B cell (primary cell): ENCODE measurements at regions not wholly inside any gene's neighbourhood (a gene's known extent, or its start where the extent isn't known, plus 50 kb on each side); places are given as distances from the start of the nearest gene placed in this dataset.

ENCODE experiments used
- ATAC-seq: fragments of 200-7000 bp; cut with Tn5 transposase; one replicate; pipeline ENCODE4 v1.10.0; 2021; ENCODE audit warnings: low read depth, mild to moderate bottlenecking, moderate number of reproducible peaks, moderate library complexity
- CTCF ChIA-PET: fragments of 350-600 bp; sonication (Branson Sonifier 250); formaldehyde crosslinking; loops from one replicate; lab custom pipeline; 2021; ENCODE audit warnings: antibody characterized with exemption, inconsistent platforms; lab: Charles Lee
- POLR2A ChIA-PET: fragments of 350-600 bp; sonication (Branson Sonifier 250); formaldehyde crosslinking; loops from one replicate; lab custom pipeline; 2021; ENCODE audit warnings: antibody characterized with exemption; lab: Charles Lee
- DNase-seq: peaks from one replicate; pipeline ENCODE4 v3.0.0; 2013
- H2AFZ ChIP-seq: 2 replicates; pipeline ENCODE4 v1.6.1; 2012; ENCODE audit warnings: mild to moderate bottlenecking, low read depth, low read length; ENCODE audit not compliant: insufficient read depth, poor library complexity, severe bottlenecking
- H3K27ac ChIP-seq, 2 donors: 1 replicate in 1 of 2; 2 replicates in 1 of 2; pipeline ENCODE4 v1.5.1; 2012 to 2013; ENCODE audit warnings: low read length in 2 of 2, mild to moderate bottlenecking in 2 of 2, moderate library complexity in 1 of 2
- H3K27me3 ChIP-seq, 4 experiments: fragments of 200-600 bp in 1 of 4; sonication (generic) in 1 of 4; replicated peaks in 1 of 4; 1 replicate in 2 of 4; 2 replicates in 2 of 4; pipeline versions ENCODE4 v1.6.1 to v1.7.0; 2013 to 2016; ENCODE audit warnings: low read length in 3 of 4, mild to moderate bottlenecking in 2 of 4, mixed read lengths in 1 of 4, moderate library complexity in 1 of 4; ENCODE audit not compliant: insufficient read depth in 4 of 4, control insufficient read depth in 3 of 4; ENCODE audit errors: control extremely low read depth in 1 of 4
- H3K36me3 ChIP-seq, 2 experiments: replicated peaks in 1 of 2; 1 replicate in 1 of 2; 2 replicates in 1 of 2; pipeline versions ENCODE4 v1.6.1 to v1.7.1; 2013; ENCODE audit warnings: low read length in 1 of 2; ENCODE audit not compliant: insufficient read depth in 2 of 2, control insufficient read depth in 1 of 2; ENCODE audit errors: control extremely low read depth in 1 of 2, extremely low read depth in 1 of 2
- H3K4me1 ChIP-seq, 2 donors: fragments of 200-600 bp in 1 of 2; sonication (generic) in 1 of 2; 1 replicate in 1 of 2; 2 replicates in 1 of 2; pipeline versions ENCODE4 v1.5.1 to v1.6.1; 2013 to 2017; ENCODE audit warnings: low read length in 2 of 2; ENCODE audit not compliant: control insufficient read depth in 2 of 2, insufficient read depth in 2 of 2
- H3K4me2 ChIP-seq: replicated peaks from 2 replicates; pipeline ENCODE3; 2012; ENCODE audit warnings: mild to moderate bottlenecking, low read depth, low read length; ENCODE audit not compliant: poor library complexity, severe bottlenecking
- H3K4me3 ChIP-seq, 5 experiments: fragments of 200-600 bp in 1 of 5; sonication (generic) in 1 of 5; 1 replicate in 3 of 5; 2 replicates in 2 of 5; pipeline versions ENCODE4 v1.5.1 to v1.7.0; 2011 to 2016; ENCODE audit warnings: low read length in 4 of 5, mild to moderate bottlenecking in 4 of 5, low read depth in 2 of 5, control low read depth in 1 of 5, moderate library complexity in 1 of 5; ENCODE audit not compliant: insufficient read depth in 1 of 5; ENCODE audit errors: control extremely low read depth in 1 of 5, extremely low read depth in 1 of 5
- H3K79me2 ChIP-seq: fragments of 200-600 bp; sonication (generic); one replicate; pipeline ENCODE4 v1.6.0; 2016; ENCODE audit warnings: low read length; ENCODE audit not compliant: control insufficient read depth, insufficient read depth
- H3K9ac ChIP-seq: fragments of 200-600 bp; sonication (generic); 2 replicates; pipeline ENCODE4 v1.6.1; 2017; ENCODE audit warnings: mild to moderate bottlenecking, low read length, moderate library complexity
- H3K9me3 ChIP-seq, 3 donors: one replicate each; pipeline versions ENCODE4 v1.6.1 to v1.7.1; 2013; ENCODE audit warnings: low read length in 2 of 3; ENCODE audit not compliant: control insufficient read depth in 2 of 3, insufficient read depth in 1 of 3; ENCODE audit errors: control extremely low read depth in 1 of 3
- H4K20me1 ChIP-seq: 2 replicates; pipeline ENCODE4 v1.6.0; 2012; ENCODE audit warnings: mild to moderate bottlenecking, low read length; ENCODE audit not compliant: insufficient read depth, control insufficient read depth, poor library complexity, severe bottlenecking
- H3K27ac Mint-ChIP-seq: one replicate; pipeline ENCODE4 v1.8.0; 2021; ENCODE audit warnings: mixed read lengths
- H3K27me3 Mint-ChIP-seq: one replicate; pipeline ENCODE4 v1.8.0; 2021; ENCODE audit warnings: mixed read lengths
- H3K4me1 Mint-ChIP-seq: one replicate; pipeline ENCODE4 v1.8.0; 2021; ENCODE audit warnings: mixed read lengths
- H3K4me3 Mint-ChIP-seq: one replicate; pipeline ENCODE4 v1.8.0; 2021; ENCODE audit warnings: mixed read lengths
- H3K9me3 Mint-ChIP-seq: one replicate; pipeline ENCODE4 v1.8.0; 2022; ENCODE audit warnings: mixed read lengths; ENCODE audit not compliant: insufficient read depth
- EZH2 ChIP-seq: IDR thresholded peaks from 2 replicates; pipeline ENCODE4 v1.6.1; 2012; ENCODE audit warnings: borderline replicate concordance, low read depth, mild to moderate bottlenecking, moderate library complexity, low read length; ENCODE audit not compliant: insufficient read depth, poor library complexity, severe bottlenecking
- WGBS: methylation state at CpG from one replicate; pipeline ENCODE4 v1.1.5; 2013; ENCODE audit warnings: missing lambda C conversion rate; ENCODE audit not compliant: insufficient coverage; 5-methylcytosine and 5-hydroxymethylcytosine counted together
- intact Hi-C: fragments of 100-400 bp; cut with micrococcal nuclease; formaldehyde crosslinking; loops from one replicate; pipeline ENCODE4 v1.10.0; 2022
- TF ChIP-seq, protein P1 (sequence below): fragments of 200-600 bp; IDR thresholded peaks from one replicate; pipeline ENCODE4 v1.8.0; 2022; ENCODE audit warnings: antibody characterized with exemption, mild to moderate bottlenecking

DNA sequence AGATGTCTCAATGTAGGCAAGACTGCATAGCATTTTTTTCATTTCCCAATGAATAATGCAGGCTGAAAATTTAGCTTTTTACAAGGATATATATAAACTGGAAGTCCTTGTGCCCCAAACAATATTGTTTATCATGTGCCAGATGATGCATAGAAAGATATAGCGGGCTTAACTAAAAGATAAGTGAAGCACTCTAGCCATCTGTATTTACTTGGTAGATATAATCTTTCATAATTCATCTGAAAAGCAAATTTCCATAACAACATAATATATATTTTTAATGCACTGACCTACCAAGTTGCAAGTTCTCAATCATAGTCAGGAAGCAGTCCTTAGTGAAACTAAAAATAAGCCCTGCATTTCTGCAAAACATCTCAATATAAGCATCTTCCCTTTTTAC is 653.3 kb downstream of the NLGN4X start:
- H2AFZ ChIP-seq = no peak overlapping the region
- H3K27me3 Mint-ChIP-seq = no peaks in the 10 kb centered on the region
- no peak overlapping the region for H3K4me2 ChIP-seq
- no peak overlapping the region for H3K4me3 ChIP-seq
- H3K4me1 ChIP-seq = no peaks in the 10 kb centered on the region
- H4K20me1 ChIP-seq = no peaks in the 10 kb centered on the region
- H3K27me3 ChIP-seq = no peaks in the 10 kb centered on the region
- H3K27ac Mint-ChIP-seq = no peak overlapping the region
- H3K9me3 Mint-ChIP-seq = no peaks in the 10 kb centered on the region
- ATAC-seq (no peak), DNase-seq (no peak)
- no peaks in the 10 kb centered on the region for H3K36me3 ChIP-seq
- no peak overlapping the region for H3K27ac ChIP-seq
- ChIA-PET POLR2A (no interaction called here), CTCF (no interaction called here)
- H3K9me3 ChIP-seq = no peaks in the 10 kb centered on the region
- TF ChIP-seq, protein P1, sequence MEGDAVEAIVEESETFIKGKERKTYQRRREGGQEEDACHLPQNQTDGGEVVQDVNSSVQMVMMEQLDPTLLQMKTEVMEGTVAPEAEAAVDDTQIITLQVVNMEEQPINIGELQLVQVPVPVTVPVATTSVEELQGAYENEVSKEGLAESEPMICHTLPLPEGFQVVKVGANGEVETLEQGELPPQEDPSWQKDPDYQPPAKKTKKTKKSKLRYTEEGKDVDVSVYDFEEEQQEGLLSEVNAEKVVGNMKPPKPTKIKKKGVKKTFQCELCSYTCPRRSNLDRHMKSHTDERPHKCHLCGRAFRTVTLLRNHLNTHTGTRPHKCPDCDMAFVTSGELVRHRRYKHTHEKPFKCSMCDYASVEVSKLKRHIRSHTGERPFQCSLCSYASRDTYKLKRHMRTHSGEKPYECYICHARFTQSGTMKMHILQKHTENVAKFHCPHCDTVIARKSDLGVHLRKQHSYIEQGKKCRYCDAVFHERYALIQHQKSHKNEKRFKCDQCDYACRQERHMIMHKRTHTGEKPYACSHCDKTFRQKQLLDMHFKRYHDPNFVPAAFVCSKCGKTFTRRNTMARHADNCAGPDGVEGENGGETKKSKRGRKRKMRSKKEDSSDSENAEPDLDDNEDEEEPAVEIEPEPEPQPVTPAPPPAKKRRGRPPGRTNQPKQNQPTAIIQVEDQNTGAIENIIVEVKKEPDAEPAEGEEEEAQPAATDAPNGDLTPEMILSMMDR = no peak
- TF ChIP-seq EZH2 = no peak
- whole genome bisulfite sequencing = no CpG with 5 or more reads among the region's 1 CpG
- H3K4me3 Mint-ChIP-seq = no peak overlapping the region
- intact Hi-C loops = no loop called here
- H3K9ac ChIP-seq = no peak overlapping the region
- no peaks in the 10 kb centered on the region for H3K4me1 Mint-ChIP-seq
- no peaks in the 10 kb centered on the region for H3K79me2 ChIP-seq

DNA sequence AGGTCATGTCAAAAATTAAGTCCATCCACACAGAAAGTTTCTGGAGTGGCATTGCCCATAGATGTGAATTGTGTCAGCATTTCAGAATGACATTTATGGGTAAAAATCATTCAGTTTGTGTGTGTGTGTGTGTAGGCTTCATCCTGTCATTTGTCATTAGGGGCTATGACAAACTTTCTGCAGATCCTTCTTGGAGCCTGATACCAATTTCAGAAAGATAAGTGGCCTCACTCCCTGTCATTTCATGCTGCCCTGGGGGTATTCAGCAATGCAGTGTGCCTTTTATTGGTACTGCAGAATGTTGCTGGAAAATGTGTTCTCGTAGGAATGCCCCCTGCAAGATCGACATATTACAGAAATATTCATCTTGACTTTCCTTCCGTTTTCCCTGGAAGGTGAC is 659.7 kb downstream of the NLGN4X start:
- Histone ChIP-seq H3K36me3 (no peaks in the 10 kb centered on the region), H2AFZ (no peak overlapping the region), H3K27me3 (no peaks in the 10 kb centered on the region), H4K20me1 (no peaks in the 10 kb centered on the region), H3K4me1 (no peaks in the 10 kb centered on the region), H3K27ac (no peak overlapping the region), H3K4me2 (no peak overlapping the region), H3K4me3 (no peak overlapping the region), H3K9ac (no peak overlapping the region), H3K79me2 (no peaks in the 10 kb centered on the region), H3K9me3 (no peaks in the 10 kb centered on the region)
- ChIA-PET POLR2A (no interaction called here), CTCF (no interaction called here)
- WGBS = no CpG with 5 or more reads among the region's 3 CpGs
- no peak overlapping the region for H3K27ac Mint-ChIP-seq
- ATAC-seq = no peak
- intact Hi-C loops = no loop called here
- DNase-seq = no peak
- TF ChIP-seq, protein P1 = no peak
- no peak for TF ChIP-seq EZH2
- no peaks in the 10 kb centered on the region for H3K4me1 Mint-ChIP-seq
- H3K9me3 Mint-ChIP-seq = no peaks in the 10 kb centered on the region
- no peaks in the 10 kb centered on the region for H3K27me3 Mint-ChIP-seq
- no peak overlapping the region for H3K4me3 Mint-ChIP-seq
